SK-N-SH treated with all-trans-retinoic acid at 6 μM for 48 hours (cell line): ENCODE measurements at regions not wholly inside any gene's neighbourhood (a gene's known extent, or its start where the extent isn't known, plus 50 kb on each side); places are given as distances from the start of the nearest gene placed in this dataset.

Experiments
- OSR1 ChIP-seq: fragments of 250-450 bp; sonication (Bioruptor Pico); IDR thresholded peaks from 2 replicates; pipeline ENCODE4 v1.8.0; 2022; ENCODE audit warnings: moderate library complexity, mild to moderate bottlenecking, inconsistent platforms
- PPARA ChIP-seq: fragments of 250-450 bp; sonication (Bioruptor Pico); IDR thresholded peaks from 2 replicates; pipeline ENCODE4 v1.5.0; 2020; ENCODE audit warnings: mild to moderate bottlenecking, borderline replicate concordance

- TF ChIP-seq PPARA (CRISPR knock-in tag) (no peak), OSR1 (CRISPR knock-in tag) (no peak)
Measured at GRCh38 chr4:151529187-151529586, 120.2 kb downstream of the FHIP1A start.
